Lung microvascular endothelial cell (primary cell): ENCODE measurements at regions not wholly inside any gene's neighbourhood (a gene's known extent, or its start where the extent isn't known, plus 50 kb on each side); places are given as distances from the start of the nearest gene placed in this dataset.
"Not testable (repeated sequence)": the region's sequence is repeated elsewhere in the genome, so short reads cannot be mapped to it uniquely, and the experiment has no call there.

Experiments used
- DNase-seq, 2 donors: peaks; one replicate each; pipeline versions ENCODE4 v3.0.0 to v3.0.0-alpha.2; 2010; ENCODE audit warnings: low read depth in 2 of 2

- not testable (repeated sequence) for DNase-seq
Observed at GRCh38 chr1:172799804-172800203, 140.9 kb downstream of the FASLG start.

GRCh38 chr1:172801771-172802322 is 142.9 kb downstream of the FASLG start:
- no peak for DNase-seq

- no peak for DNase-seq
Observed at GRCh38 chr1:172809750-172810149, 150.8 kb downstream of the FASLG start.

GRCh38 chr1:172810480-172811175 is 151.7 kb downstream of the FASLG start:
- no peak for DNase-seq

- no peak for DNase-seq
Observed at GRCh38 chr1:172811694-172812093, 152.8 kb downstream of the FASLG start.

- DNase-seq, result no peak
Observed at GRCh38 chr1:172812118-172812517, 153.2 kb downstream of the FASLG start.

- DNase-seq, result no peak
Observed at GRCh38 chr1:172813330-172813729, 154.4 kb downstream of the FASLG start.

- no peak for DNase-seq
Observed at GRCh38 chr1:172814428-172814827, 155.5 kb downstream of the FASLG start.

- no peak for DNase-seq
Observed at GRCh38 chr1:172815740-172816139, 156.8 kb downstream of the FASLG start.

- DNase-seq, result no peak
Observed at GRCh38 chr1:172818841-172819527, 160.1 kb downstream of the FASLG start.

- DNase-seq, result no peak
Observed at GRCh38 chr1:172820475-172821158, 161.7 kb downstream of the FASLG start.

- peak in 1 of 2 donors; percentile 60 for DNase-seq
Observed at GRCh38 chr1:172821609-172822274, 162.8 kb downstream of the FASLG start.

GRCh38 chr1:172822886-172823285 is 164.0 kb downstream of the FASLG start:
- no peak for DNase-seq

- no peak for DNase-seq
Observed at GRCh38 chr1:172823534-172823933, 164.6 kb downstream of the FASLG start.

- DNase-seq, result no peak
Observed at GRCh38 chr1:172824209-172824608, 165.3 kb downstream of the FASLG start.

GRCh38 chr1:172826096-172826741 is 167.3 kb downstream of the FASLG start:
- peak; percentile 76 to 91 for DNase-seq

GRCh38 chr1:172827301-172827700 is 168.4 kb downstream of the FASLG start:
- DNase-seq, result no peak

GRCh38 chr1:172827841-172828240 is 168.9 kb downstream of the FASLG start:
- no peak for DNase-seq

GRCh38 chr1:172832006-172832725 is 173.3 kb downstream of the FASLG start:
- DNase-seq, result no peak

GRCh38 chr1:172833954-172834353 is 175.1 kb downstream of the FASLG start:
- no peak for DNase-seq

GRCh38 chr1:172834609-172835008 is 175.7 kb downstream of the FASLG start:
- no peak for DNase-seq
